Posterior vena cava (tissue), 2 donors: ENCODE measurements at regions not wholly inside any gene's neighbourhood (a gene's known extent, or its start where the extent isn't known, plus 50 kb on each side); places are given as distances from the start of the nearest gene placed in this dataset.

Experiments
- DNase-seq: peaks from one replicate; pipeline ENCODE4 v3.0.0-alpha.2; 2020; ENCODE audit warnings: low spot score
- intact Hi-C, 2 donors: fragments of 100-400 bp; cut with DNase I; formaldehyde crosslinking; loops; one replicate each; pipeline versions ENCODE4 v1.14.1 to v1.14.2; 2022 to 2023
- donor health status: DM: yes; HTN: yes; CAD: no.
- donor health status: DM: yes; HTN: yes; CAD: no.

DNA sequence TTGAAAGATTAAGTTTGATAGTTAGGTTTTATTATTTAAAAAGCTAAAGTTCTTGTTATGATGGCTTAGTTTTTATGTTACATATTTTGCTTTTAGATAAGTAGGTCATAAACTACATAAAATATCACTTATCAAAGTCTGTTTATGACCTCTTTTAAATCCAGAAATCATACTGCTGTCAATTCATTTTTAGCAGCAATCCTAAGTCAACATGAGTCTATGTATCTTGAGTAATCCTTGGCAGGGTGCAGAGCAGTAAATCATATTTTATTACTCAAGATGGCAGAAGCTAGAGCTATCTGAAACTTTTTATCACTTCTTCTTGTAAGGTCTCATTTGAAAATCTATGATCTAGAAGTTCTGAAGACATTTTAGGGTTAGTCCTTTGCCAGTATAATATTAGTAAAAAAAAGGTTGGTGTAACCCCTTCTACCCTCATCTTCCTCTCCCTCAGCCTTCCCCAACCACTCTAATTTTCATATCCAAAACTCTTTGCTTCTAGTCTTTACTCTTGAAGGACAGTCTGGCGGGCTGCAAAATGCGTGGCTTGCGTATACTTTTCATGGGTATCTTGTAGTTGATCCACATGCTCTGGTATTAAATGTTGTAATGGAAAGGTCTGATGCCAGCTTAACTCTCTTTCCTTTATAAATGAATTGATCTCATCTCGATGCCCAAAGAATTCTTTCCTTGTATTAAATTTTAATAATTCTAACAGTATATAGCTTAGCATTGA lies 134.0 kb upstream of the THRB start:
- intact Hi-C loops, result no loop called here
- DNase-seq, result no peak

- intact Hi-C loops, result no loop called here
- no peak for DNase-seq
Measured at GRCh38 chr3:24631481-24631880, 136.8 kb upstream of the THRB start.

GRCh38 chr3:24639061-24639460 lies 144.4 kb upstream of the THRB start:
- intact Hi-C loops, result no loop called here

GRCh38 chr3:24639481-24640329 lies 145.1 kb upstream of the THRB start:
- DNase-seq, result no peak
- intact Hi-C loops, result no loop called here

More at GRCh38 chr3:24639061-24639460, 144.4 kb upstream of the THRB start:
- DNase-seq, result no peak

GRCh38 chr3:24640330-24640877 lies 145.8 kb upstream of the THRB start:
- intact Hi-C loops, result no loop called here
- no peak for DNase-seq

DNA sequence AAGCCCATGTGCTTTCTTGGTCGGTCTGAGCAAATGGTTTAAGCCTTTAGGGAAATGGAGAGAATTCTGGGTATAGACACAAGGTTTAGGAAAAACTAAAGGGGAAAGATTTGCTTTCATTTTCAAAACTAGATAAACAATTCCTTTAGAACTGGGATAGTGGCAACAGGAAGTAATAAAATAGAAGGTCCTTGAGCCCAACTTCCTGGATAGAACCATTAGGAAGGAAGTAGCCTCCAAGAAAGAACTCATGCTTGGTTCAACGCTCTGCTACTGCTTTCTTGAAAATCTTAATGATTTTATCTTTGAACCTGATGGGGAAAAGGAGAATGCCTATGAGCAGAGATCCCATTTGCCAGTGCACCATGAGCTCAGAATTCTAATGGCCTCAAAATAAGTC lies 147.0 kb upstream of the THRB start:
- no peak for DNase-seq
- intact Hi-C loops, result no loop called here

GRCh38 chr3:24645047-24645446 lies 150.4 kb upstream of the THRB start:
- intact Hi-C loops, result no loop called here
- peak; percentile 69 for DNase-seq

- intact Hi-C loops, result no loop called here
- no peak for DNase-seq
Measured at GRCh38 chr3:24646790-24647189, 152.1 kb upstream of the THRB start.

DNA sequence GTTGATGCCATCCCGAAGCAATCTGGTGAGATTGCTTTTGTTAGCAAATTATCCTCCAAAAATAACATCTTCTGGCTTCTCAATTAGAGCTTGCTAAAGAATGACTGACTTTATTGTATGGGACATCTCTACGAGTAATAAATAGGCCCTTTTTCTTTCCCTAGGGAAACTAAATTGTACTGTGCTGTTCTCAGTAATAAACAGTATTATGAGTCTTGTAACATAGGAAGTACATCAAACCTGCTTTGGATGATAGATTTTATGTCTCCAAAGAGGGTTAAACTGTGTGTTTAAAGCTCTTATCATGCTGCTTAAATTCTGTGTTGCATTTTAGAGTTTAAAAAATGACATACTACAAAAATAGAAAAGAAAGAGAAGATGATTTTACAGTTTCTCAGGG lies 153.4 kb upstream of the THRB start:
- intact Hi-C loops, result no loop called here
- no peak for DNase-seq

DNA sequence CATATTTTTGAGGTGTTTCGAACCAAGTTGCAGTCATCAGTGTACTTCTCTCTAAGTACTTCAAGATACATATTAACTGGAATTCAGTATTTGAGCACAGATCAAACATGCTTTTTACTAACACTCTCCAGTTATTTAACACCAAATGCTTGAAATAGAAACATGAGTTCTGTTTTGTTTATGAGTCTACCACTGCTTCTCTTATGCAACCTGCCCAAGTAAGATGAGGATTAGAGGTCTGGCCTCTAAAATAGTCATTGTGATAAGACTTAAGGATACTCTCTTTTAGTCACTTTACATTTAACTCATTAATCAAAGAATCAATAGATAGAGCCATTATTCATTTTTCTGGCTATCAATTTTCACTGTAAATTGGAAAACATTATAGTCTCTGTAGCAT lies 156.2 kb upstream of the THRB start:
- intact Hi-C loops, result no loop called here
- DNase-seq, result no peak

DNA sequence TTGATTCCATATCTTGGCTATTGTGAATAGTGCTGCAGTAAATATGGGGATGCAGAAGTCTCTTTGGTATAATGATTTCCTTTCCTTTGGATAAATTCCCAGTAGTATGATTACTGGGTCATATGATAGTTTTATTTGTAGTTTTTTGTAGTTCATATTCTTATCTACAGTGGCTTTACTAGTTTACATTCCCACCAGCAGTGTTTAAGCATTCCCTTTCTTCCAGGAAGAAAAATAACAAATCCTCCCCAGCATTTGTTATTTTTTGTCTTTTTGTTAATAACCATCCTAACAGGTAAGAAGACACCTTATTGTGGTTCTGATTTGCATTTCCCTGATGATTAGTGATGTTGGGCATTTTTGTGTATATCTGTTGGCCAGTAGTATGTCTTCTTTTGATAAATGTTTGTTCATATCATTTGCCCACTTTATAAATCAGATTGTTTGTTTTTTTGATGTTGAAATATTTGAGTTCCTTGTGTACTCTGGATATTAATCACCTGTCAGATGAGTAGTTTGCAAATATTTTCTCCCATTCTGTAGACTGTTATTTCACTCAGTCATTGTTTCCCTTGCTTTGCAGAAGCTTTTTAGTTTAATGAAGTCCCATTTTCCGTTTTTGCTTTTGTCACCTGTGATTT lies 163.3 kb upstream of the THRB start:
- no peak for DNase-seq
- intact Hi-C loops, result no loop called here

DNA sequence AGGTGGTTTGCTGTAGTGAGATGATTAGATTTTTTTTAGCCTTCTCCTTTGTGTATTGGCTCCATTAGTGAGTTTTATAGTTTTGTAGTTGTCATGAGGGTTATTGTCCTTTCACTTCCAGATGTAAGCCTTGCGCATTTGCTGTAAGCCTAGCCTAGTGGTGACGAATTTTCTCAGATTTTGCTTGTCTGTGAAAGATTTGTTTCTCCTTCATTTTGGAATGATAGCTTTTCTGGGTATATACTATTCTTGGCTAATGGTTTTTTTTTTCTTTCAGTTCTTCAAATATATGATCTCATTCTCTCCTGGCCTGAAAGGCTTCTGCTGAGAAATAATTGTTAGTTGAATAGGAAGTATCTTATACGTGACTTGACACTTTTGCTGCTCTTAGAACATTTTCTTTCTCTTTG lies 166.5 kb upstream of the THRB start:
- intact Hi-C loops, result loop anchor here in 1 of 2 donors (10.0 kb wide), 1 partner anchor 656 kb away; no protein-coding TSS in a partner anchor
- DNase-seq, result no peak

DNA sequence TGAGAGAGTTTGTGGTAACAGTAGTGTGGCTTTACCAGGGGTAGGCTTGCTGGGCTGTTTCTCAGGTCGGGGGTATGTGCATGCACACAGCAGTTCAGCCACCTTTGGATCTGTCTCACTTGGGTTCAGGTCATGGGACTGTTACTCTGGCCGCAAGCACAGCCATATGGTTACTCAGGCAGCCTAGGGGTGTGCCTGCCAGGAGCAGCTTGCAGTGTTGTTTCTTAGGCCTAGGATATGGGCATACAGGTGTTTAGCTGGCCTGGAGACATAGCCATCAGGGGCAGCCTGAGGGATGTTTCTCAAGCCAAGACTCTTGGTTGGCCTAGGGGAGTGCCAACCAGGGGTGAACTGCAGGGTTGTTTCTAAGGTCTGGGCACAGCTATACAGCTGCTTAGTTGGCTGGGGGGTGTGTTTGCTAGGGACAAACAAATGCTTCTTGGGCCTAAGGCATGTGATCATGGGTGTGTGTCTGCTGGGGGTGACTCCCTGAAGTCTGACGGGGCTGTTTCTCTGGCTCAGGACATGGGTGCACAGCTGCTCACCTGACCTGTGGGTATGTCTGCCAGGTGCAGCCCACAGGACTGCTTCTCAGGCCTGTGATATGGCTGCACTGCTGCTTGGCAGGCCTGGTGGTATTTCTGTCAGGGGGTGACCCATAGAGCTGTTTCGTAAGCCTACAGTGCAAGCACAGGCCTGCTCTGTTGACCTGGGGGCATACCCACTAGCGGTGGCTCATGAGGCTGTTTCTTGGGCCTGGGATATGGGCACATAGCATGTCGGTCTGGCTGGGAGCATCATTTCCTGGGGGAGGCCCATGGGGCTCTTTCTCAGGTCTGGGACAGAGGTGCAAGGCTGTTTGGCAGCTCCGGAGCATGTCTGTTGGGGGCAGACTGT lies 168.0 kb upstream of the THRB start:
- intact Hi-C loops, result loop anchor here in 1 of 2 donors (10.0 kb wide), 1 partner anchor 658 kb away; no protein-coding TSS in a partner anchor

GRCh38 chr3:24663406-24663805 lies 168.8 kb upstream of the THRB start:
- intact Hi-C loops, result loop anchor here in 1 of 2 donors (10.0 kb wide), 1 partner anchor 659 kb away; no protein-coding TSS in a partner anchor

More for the DNA sequence above, 168.0 kb upstream of the THRB start:
- DNase-seq, result no peak

GRCh38 chr3:24668039-24668438 lies 173.4 kb upstream of the THRB start:
- intact Hi-C loops, result loop anchor here in 1 of 2 donors (10.0 kb wide), 1 partner anchor 663 kb away; no protein-coding TSS in a partner anchor
- DNase-seq, result no peak

More at GRCh38 chr3:24663406-24663805, 168.8 kb upstream of the THRB start:
- DNase-seq, result no peak

DNA sequence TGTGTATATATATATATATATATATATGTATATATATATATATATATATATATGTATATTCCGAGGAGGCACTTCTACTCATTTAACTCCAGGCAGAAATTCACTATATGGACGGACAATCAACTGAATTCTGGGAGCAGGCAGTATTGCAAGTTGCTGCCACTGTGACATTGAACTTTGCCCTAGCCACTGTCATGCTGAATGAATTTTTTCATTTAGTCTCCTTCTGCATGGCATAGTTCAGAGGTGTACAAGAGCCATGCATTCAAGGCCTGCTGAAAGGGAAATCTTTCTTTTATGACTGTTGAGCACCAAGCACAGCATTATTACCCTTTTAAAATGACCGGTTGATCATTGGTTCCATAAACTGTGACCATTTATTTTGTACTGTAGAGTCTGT lies 176.2 kb upstream of the THRB start:
- DNase-seq, result no peak
- intact Hi-C loops, result no loop called here

DNA sequence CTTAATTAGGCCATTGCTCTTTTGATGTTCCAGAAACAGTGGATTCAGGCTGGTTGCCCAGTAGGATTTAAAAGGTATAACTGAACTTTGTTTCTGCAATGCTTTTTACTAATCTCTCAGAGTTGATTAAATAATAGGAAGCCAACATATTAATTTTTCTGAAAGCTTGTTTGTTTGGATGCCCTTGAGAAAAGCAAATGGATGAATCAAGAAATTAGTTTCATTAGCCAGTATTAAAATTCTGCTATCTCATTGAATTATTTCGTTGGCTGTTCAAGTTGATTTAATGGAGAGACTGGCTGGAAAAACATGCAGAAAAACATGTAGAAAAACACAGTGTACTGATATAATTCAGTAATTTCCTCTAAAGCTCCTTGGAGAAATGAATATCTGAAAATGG lies 178.9 kb upstream of the THRB start:
- intact Hi-C loops, result no loop called here
- DNase-seq, result no peak

GRCh38 chr3:24674261-24674660 lies 179.6 kb upstream of the THRB start:
- no peak for DNase-seq
- intact Hi-C loops, result no loop called here

DNA sequence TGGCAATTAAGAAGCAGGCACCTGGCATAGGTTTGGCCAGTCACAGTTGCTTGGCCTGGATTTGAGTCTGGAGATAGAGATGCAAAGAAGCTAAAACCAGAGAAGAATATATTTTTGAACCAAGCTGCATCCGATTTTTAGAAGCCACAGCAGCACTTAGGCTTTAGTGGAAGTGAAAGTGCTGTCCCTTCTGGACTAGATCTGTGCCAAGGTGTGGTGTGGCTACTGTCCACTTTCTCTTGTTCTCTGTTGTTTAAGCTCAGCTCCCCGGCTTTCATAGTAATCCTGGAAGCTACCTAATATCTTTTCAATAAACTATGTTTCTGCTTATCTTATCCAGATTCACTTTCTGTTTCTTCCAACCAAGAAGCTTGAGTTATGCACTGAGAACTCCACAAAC lies 183.4 kb upstream of the THRB start:
- intact Hi-C loops, result no loop called here
- DNase-seq, result no peak
